WTC11 (cell line): ENCODE measurements at regions not wholly inside any gene's neighbourhood (a gene's known extent, or its start where the extent isn't known, plus 50 kb on each side); places are given as distances from the start of the nearest gene placed in this dataset.

ENCODE experiments used
- SMAD3 ChIP-seq: sonication (generic); formaldehyde crosslinking; IDR thresholded peaks from 2 replicates; pipeline ENCODE4 v1.8.0; 2022; ENCODE audit warnings: missing genetic modification reagents, mild to moderate bottlenecking, borderline replicate concordance
- ZNF121 ChIP-seq: sonication (generic); formaldehyde crosslinking; IDR thresholded peaks from 2 replicates; pipeline ENCODE4 v1.8.0; 2023; ENCODE audit warnings: missing genetic modification reagents
- ZNF423 ChIP-seq: fragments of 250-450 bp; sonication (Bioruptor Pico); IDR thresholded peaks from 2 replicates; pipeline ENCODE4 v2.1.2; 2022; ENCODE audit warnings: mild to moderate bottlenecking, moderate library complexity
- TF ChIP-seq, protein P1 (sequence below): sonication (generic); formaldehyde crosslinking; IDR thresholded peaks from 2 replicates; pipeline ENCODE4 v1.8.0; 2022; ENCODE audit warnings: mild to moderate bottlenecking, missing genetic modification reagents
- TF ChIP-seq, protein P2 (sequence below): fragments of 200-600 bp; IDR thresholded peaks from 2 replicates; pipeline ENCODE4 v1.8.0; 2022; ENCODE audit warnings: antibody characterized with exemption
- TF ChIP-seq, protein P3 (sequence below): sonication (generic); formaldehyde crosslinking; IDR thresholded peaks from 2 replicates; pipeline ENCODE4 v1.8.0; 2022; ENCODE audit warnings: missing genetic modification reagents
- TF ChIP-seq, protein P4 (sequence below): fragments of 250-450 bp; sonication (Bioruptor Pico); IDR thresholded peaks from 2 replicates; pipeline ENCODE4 v1.9.0; 2021; ENCODE audit warnings: moderate library complexity, mild to moderate bottlenecking, inconsistent platforms, borderline replicate concordance
- TF ChIP-seq, protein P5 (sequence below): sonication (generic); formaldehyde crosslinking; IDR thresholded peaks from 2 replicates; pipeline ENCODE4 v1.8.0; 2022; ENCODE audit warnings: mild to moderate bottlenecking, missing genetic modification reagents
- TF ChIP-seq, protein P6 (sequence below): sonication (generic); formaldehyde crosslinking; IDR thresholded peaks from 2 replicates; pipeline ENCODE4 v1.8.1; 2023; ENCODE audit warnings: mild to moderate bottlenecking, missing genetic modification reagents, moderate library complexity
- TF ChIP-seq, protein P7 (sequence below): sonication (generic); formaldehyde crosslinking; IDR thresholded peaks from 2 replicates; pipeline ENCODE4 v1.8.0; 2022; ENCODE audit warnings: mild to moderate bottlenecking, missing genetic modification reagents

DNA sequence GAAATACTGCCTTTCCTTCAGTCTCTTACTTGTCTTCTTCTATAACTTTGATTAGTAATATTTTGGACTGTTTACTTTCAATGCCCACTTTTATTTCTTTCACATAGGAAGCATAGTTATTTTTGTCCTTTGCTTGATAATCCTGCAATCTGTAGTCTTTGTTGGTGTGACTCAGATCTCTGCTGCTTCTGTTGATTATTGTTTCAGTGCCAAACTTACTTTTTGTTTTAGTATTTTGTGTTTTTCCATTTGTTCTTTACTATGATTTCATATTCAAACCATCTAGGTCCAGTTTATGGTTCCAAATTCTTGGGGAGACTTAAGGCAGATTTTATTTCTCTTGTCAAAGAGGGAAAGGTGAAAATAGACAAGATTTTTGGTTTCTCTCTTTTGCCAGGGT lies 399.9 kb downstream of the HLX start:
- TF ChIP-seq ZNF423 (CRISPR knock-in tag) (no peak), SMAD3 (CRISPR knock-in tag) (no peak), ZNF121 (no peak)
- TF ChIP-seq, protein P1, sequence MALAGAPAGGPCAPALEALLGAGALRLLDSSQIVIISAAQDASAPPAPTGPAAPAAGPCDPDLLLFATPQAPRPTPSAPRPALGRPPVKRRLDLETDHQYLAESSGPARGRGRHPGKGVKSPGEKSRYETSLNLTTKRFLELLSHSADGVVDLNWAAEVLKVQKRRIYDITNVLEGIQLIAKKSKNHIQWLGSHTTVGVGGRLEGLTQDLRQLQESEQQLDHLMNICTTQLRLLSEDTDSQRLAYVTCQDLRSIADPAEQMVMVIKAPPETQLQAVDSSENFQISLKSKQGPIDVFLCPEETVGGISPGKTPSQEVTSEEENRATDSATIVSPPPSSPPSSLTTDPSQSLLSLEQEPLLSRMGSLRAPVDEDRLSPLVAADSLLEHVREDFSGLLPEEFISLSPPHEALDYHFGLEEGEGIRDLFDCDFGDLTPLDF, result no peak
- TF ChIP-seq, protein P2, sequence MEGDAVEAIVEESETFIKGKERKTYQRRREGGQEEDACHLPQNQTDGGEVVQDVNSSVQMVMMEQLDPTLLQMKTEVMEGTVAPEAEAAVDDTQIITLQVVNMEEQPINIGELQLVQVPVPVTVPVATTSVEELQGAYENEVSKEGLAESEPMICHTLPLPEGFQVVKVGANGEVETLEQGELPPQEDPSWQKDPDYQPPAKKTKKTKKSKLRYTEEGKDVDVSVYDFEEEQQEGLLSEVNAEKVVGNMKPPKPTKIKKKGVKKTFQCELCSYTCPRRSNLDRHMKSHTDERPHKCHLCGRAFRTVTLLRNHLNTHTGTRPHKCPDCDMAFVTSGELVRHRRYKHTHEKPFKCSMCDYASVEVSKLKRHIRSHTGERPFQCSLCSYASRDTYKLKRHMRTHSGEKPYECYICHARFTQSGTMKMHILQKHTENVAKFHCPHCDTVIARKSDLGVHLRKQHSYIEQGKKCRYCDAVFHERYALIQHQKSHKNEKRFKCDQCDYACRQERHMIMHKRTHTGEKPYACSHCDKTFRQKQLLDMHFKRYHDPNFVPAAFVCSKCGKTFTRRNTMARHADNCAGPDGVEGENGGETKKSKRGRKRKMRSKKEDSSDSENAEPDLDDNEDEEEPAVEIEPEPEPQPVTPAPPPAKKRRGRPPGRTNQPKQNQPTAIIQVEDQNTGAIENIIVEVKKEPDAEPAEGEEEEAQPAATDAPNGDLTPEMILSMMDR, result no peak
- TF ChIP-seq, protein P3, sequence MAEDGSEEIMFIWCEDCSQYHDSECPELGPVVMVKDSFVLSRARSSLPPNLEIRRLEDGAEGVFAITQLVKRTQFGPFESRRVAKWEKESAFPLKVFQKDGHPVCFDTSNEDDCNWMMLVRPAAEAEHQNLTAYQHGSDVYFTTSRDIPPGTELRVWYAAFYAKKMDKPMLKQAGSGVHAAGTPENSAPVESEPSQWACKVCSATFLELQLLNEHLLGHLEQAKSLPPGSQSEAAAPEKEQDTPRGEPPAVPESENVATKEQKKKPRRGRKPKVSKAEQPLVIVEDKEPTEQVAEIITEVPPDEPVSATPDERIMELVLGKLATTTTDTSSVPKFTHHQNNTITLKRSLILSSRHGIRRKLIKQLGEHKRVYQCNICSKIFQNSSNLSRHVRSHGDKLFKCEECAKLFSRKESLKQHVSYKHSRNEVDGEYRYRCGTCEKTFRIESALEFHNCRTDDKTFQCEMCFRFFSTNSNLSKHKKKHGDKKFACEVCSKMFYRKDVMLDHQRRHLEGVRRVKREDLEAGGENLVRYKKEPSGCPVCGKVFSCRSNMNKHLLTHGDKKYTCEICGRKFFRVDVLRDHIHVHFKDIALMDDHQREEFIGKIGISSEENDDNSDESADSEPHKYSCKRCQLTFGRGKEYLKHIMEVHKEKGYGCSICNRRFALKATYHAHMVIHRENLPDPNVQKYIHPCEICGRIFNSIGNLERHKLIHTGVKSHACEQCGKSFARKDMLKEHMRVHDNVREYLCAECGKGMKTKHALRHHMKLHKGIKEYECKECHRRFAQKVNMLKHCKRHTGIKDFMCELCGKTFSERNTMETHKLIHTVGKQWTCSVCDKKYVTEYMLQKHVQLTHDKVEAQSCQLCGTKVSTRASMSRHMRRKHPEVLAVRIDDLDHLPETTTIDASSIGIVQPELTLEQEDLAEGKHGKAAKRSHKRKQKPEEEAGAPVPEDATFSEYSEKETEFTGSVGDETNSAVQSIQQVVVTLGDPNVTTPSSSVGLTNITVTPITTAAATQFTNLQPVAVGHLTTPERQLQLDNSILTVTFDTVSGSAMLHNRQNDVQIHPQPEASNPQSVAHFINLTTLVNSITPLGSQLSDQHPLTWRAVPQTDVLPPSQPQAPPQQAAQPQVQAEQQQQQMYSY (CRISPR knock-in tag), result no peak
- TF ChIP-seq, protein P4, sequence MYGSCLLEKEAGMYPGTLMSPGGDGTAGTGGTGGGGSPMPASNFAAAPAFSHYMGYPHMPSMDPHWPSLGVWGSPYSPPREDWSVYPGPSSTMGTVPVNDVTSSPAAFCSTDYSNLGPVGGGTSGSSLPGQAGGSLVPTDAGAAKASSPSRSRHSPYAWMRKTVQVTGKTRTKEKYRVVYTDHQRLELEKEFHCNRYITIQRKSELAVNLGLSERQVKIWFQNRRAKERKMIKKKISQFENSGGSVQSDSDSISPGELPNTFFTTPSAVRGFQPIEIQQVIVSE (CRISPR knock-in tag), result no peak
- TF ChIP-seq, protein P5, sequence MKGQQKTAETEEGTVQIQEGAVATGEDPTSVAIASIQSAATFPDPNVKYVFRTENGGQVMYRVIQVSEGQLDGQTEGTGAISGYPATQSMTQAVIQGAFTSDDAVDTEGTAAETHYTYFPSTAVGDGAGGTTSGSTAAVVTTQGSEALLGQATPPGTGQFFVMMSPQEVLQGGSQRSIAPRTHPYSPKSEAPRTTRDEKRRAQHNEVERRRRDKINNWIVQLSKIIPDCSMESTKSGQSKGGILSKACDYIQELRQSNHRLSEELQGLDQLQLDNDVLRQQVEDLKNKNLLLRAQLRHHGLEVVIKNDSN (CRISPR knock-in tag), result no peak
- TF ChIP-seq, protein P6, sequence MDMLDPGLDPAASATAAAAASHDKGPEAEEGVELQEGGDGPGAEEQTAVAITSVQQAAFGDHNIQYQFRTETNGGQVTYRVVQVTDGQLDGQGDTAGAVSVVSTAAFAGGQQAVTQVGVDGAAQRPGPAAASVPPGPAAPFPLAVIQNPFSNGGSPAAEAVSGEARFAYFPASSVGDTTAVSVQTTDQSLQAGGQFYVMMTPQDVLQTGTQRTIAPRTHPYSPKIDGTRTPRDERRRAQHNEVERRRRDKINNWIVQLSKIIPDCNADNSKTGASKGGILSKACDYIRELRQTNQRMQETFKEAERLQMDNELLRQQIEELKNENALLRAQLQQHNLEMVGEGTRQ, result no peak
- TF ChIP-seq, protein P7, sequence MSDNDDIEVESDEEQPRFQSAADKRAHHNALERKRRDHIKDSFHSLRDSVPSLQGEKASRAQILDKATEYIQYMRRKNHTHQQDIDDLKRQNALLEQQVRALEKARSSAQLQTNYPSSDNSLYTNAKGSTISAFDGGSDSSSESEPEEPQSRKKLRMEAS (CRISPR knock-in tag), result no peak
